Naive thymus-derived CD4-positive, alpha-beta T cell (primary cell): ENCODE measurements at regions not wholly inside any gene's neighbourhood (a gene's known extent, or its start where the extent isn't known, plus 50 kb on each side); places are given as distances from the start of the nearest gene placed in this dataset.
"Not testable (repeated sequence)": the region's sequence is repeated elsewhere in the genome, so short reads cannot be mapped to it uniquely, and the experiment has no call there.

Experiments
- ATAC-seq: fragments of 150-1000 bp; cut with Tn5 transposase; 2 replicates; pipeline ENCODE4 v1.10.0; 2021; ENCODE audit warnings: mild to moderate bottlenecking, moderate library complexity
- CTCF ChIA-PET: fragments of 350-600 bp; sonication (Branson Sonifier 250); formaldehyde crosslinking; loops from one replicate; lab custom pipeline; 2021; ENCODE audit warnings: antibody characterized with exemption; lab: Charles Lee
- POLR2A ChIA-PET: fragments of 350-600 bp; sonication (Branson Sonifier 250); formaldehyde crosslinking; loops from one replicate; lab custom pipeline; 2021; ENCODE audit warnings: antibody characterized with exemption, inconsistent platforms; lab: Charles Lee
- DNase-seq, 9 donors: peaks; one replicate each; pipeline versions ENCODE4 v3.0.0 to v3.0.0-alpha.2; 2020 to 2022; ENCODE audit warnings: mixed read lengths in 1 of 9
- H3K27ac ChIP-seq: one replicate; pipeline ENCODE4 v1.7.0; 2013; ENCODE audit warnings: mild to moderate bottlenecking, low read depth, low read length, moderate library complexity
- H3K27me3 ChIP-seq, 2 donors: one replicate each; pipeline ENCODE4 v1.7.0; 2013; ENCODE audit warnings: low read length in 2 of 2, mild to moderate bottlenecking in 2 of 2, moderate library complexity in 2 of 2; ENCODE audit not compliant: control insufficient read depth in 2 of 2, insufficient read depth in 2 of 2
- H3K36me3 ChIP-seq, 3 experiments: 1 replicate in 2 of 3; 2 replicates in 1 of 3; pipeline ENCODE4 v1.7.0; 2013; ENCODE audit warnings: low read length in 3 of 3, mild to moderate bottlenecking in 3 of 3, moderate library complexity in 1 of 3; ENCODE audit not compliant: insufficient read depth in 3 of 3, control insufficient read depth in 2 of 3
- H3K4me1 ChIP-seq, 2 donors: one replicate each; pipeline ENCODE4 v1.7.0; 2013; ENCODE audit warnings: low read length in 2 of 2, mild to moderate bottlenecking in 2 of 2, moderate library complexity in 1 of 2; ENCODE audit not compliant: control insufficient read depth in 2 of 2, insufficient read depth in 2 of 2
- H3K4me3 ChIP-seq: 2 replicates; pipeline ENCODE4 v1.7.0; 2013; ENCODE audit warnings: mild to moderate bottlenecking, low read length
- H3K9me3 ChIP-seq, 3 experiments: 1 replicate in 2 of 3; 2 replicates in 1 of 3; pipeline ENCODE4 v1.7.0; 2013; ENCODE audit warnings: low read length in 3 of 3; ENCODE audit not compliant: control insufficient read depth in 2 of 3
- H3K27ac Mint-ChIP-seq, 9 donors: one replicate each; pipeline ENCODE4 v1.8.0; 2020 to 2022; ENCODE audit warnings: mixed read lengths in 9 of 9, mild to moderate bottlenecking in 8 of 9, moderate library complexity in 5 of 9, inconsistent platforms in 2 of 9
- H3K27me3 Mint-ChIP-seq, 5 donors: one replicate each; pipeline ENCODE4 v1.8.0; 2021 to 2022; ENCODE audit warnings: mixed read lengths in 5 of 5, mild to moderate bottlenecking in 1 of 5
- H3K36me3 Mint-ChIP-seq, 5 donors: one replicate each; pipeline ENCODE4 v1.8.0; 2020 to 2022; ENCODE audit warnings: mixed read lengths in 5 of 5, mild to moderate bottlenecking in 3 of 5, inconsistent platforms in 1 of 5
- H3K4me1 Mint-ChIP-seq, 7 donors: one replicate each; pipeline ENCODE4 v1.8.0; 2020 to 2022; ENCODE audit warnings: mixed read lengths in 7 of 7, mild to moderate bottlenecking in 3 of 7, inconsistent platforms in 1 of 7
- H3K4me3 Mint-ChIP-seq, 10 donors: one replicate each; pipeline ENCODE4 v1.8.0; 2020 to 2022; ENCODE audit warnings: mild to moderate bottlenecking in 10 of 10, mixed read lengths in 10 of 10, moderate library complexity in 6 of 10, inconsistent platforms in 2 of 10
- H3K9me3 Mint-ChIP-seq, 11 donors: one replicate each; pipeline ENCODE4 v1.8.0; 2020 to 2022; ENCODE audit warnings: mixed read lengths in 11 of 11, mild to moderate bottlenecking in 4 of 11, inconsistent platforms in 1 of 11, moderate library complexity in 1 of 11
- intact Hi-C, 2 donors: fragments of 100-400 bp; cut with micrococcal nuclease; formaldehyde crosslinking; loops; one replicate each; pipeline ENCODE4 v1.15.1; 2023

GRCh38 chr6:81594501-81594900 lies 158.0 kb downstream of the TENT5A start:
- ATAC-seq (no peak), DNase-seq (no peak)
- Mint-ChIP-seq H3K27ac (no peak overlapping the region), H3K9me3 (peaks cover 0 to 3% (median 0%) of the 10 kb centered on the region in 11 donors), H3K4me3 (no peak overlapping the region), H3K27me3 (no peaks in the 10 kb centered on the region), H3K4me1 (no peaks in the 10 kb centered on the region), H3K36me3 (no peaks in the 10 kb centered on the region)
- intact Hi-C loops: no loop called here
- Histone ChIP-seq H3K27me3 (no peaks in the 10 kb centered on the region), H3K36me3 (no peaks in the 10 kb centered on the region), H3K27ac (no peak overlapping the region), H3K9me3 (no peaks in the 10 kb centered on the region), H3K4me1 (no peaks in the 10 kb centered on the region), H3K4me3 (no peak overlapping the region)
- POLR2A ChIA-PET: no interaction called here
- CTCF ChIA-PET: no interaction called here

GRCh38 chr6:81590314-81590691 lies 162.2 kb downstream of the TENT5A start:
- Mint-ChIP-seq H3K4me1 (no peaks in the 10 kb centered on the region), H3K9me3 (peaks cover 0 to 18% (median 4%) of the 10 kb centered on the region in 11 donors), H3K27me3 (no peaks in the 10 kb centered on the region), H3K27ac (no peak overlapping the region), H3K4me3 (no peak overlapping the region), H3K36me3 (no peaks in the 10 kb centered on the region)
- no peaks in the 10 kb centered on the region for H3K36me3 ChIP-seq
- DNase-seq (no peak), ATAC-seq (no peak)
- no peak overlapping the region for H3K4me3 ChIP-seq
- POLR2A ChIA-PET: no interaction called here
- intact Hi-C loops: no loop called here
- H3K4me1 ChIP-seq: no peaks in the 10 kb centered on the region
- H3K27ac ChIP-seq: no peak overlapping the region
- no peaks in the 10 kb centered on the region for H3K27me3 ChIP-seq
- CTCF ChIA-PET: no interaction called here
- H3K9me3 ChIP-seq: no peaks in the 10 kb centered on the region

GRCh38 chr6:81589465-81590313 lies 162.8 kb downstream of the TENT5A start:
- no peak overlapping the region for H3K4me3 ChIP-seq
- Mint-ChIP-seq H3K4me1 (no peaks in the 10 kb centered on the region), H3K27ac (no peak overlapping the region), H3K27me3 (no peaks in the 10 kb centered on the region), H3K9me3 (peaks cover 2 to 23% (median 7%) of the 10 kb centered on the region in 11 donors), H3K36me3 (no peaks in the 10 kb centered on the region), H3K4me3 (no peak overlapping the region)
- ATAC-seq (no peak), DNase-seq (no peak)
- intact Hi-C loops: no loop called here
- H3K36me3 ChIP-seq: no peaks in the 10 kb centered on the region
- CTCF ChIA-PET: no interaction called here
- POLR2A ChIA-PET: no interaction called here
- no peaks in the 10 kb centered on the region for H3K27me3 ChIP-seq
- H3K4me1 ChIP-seq: no peaks in the 10 kb centered on the region
- H3K27ac ChIP-seq: no peak overlapping the region
- H3K9me3 ChIP-seq: no peaks in the 10 kb centered on the region

GRCh38 chr6:81585686-81586085 lies 166.8 kb downstream of the TENT5A start:
- H3K27ac ChIP-seq, POLR2A ChIA-PET, H3K9me3 ChIP-seq, H3K4me3 Mint-ChIP-seq, H3K27me3 Mint-ChIP-seq, H3K27ac Mint-ChIP-seq, H3K4me3 ChIP-seq, H3K27me3 ChIP-seq, DNase-seq, H3K4me1 ChIP-seq, CTCF ChIA-PET, intact Hi-C loops, ATAC-seq, H3K4me1 Mint-ChIP-seq, H3K36me3 Mint-ChIP-seq, H3K36me3 ChIP-seq: not testable (repeated sequence)
- H3K9me3 Mint-ChIP-seq: peaks cover 6 to 33% (median 17%) of the 10 kb centered on the region in 11 donors

GRCh38 chr6:81584156-81584555 lies 168.3 kb downstream of the TENT5A start:
- H3K4me1 ChIP-seq, CTCF ChIA-PET, ATAC-seq, POLR2A ChIA-PET, H3K27me3 ChIP-seq, H3K9me3 ChIP-seq, H3K36me3 ChIP-seq, H3K27me3 Mint-ChIP-seq, H3K4me1 Mint-ChIP-seq, DNase-seq, H3K27ac ChIP-seq, H3K27ac Mint-ChIP-seq, H3K36me3 Mint-ChIP-seq, intact Hi-C loops, H3K4me3 ChIP-seq, H3K4me3 Mint-ChIP-seq: not testable (repeated sequence)
- peaks cover 6 to 41% (median 16%) of the 10 kb centered on the region in 11 donors for H3K9me3 Mint-ChIP-seq

- H3K36me3 ChIP-seq: no peaks in the 10 kb centered on the region
- H3K27ac ChIP-seq: no peak overlapping the region
- H3K9me3 ChIP-seq: no peaks in the 10 kb centered on the region
- no peak overlapping the region for H3K27ac Mint-ChIP-seq
- no peaks in the 10 kb centered on the region for H3K4me1 ChIP-seq
- no peak overlapping the region for H3K4me3 ChIP-seq
- no peaks in the 10 kb centered on the region for H3K36me3 Mint-ChIP-seq
- ATAC-seq (no peak), DNase-seq (no peak)
- H3K9me3 Mint-ChIP-seq: peaks cover 0 to 19% (median 7%) of the 10 kb centered on the region in 11 donors
- ChIA-PET CTCF (no interaction called here), POLR2A (no interaction called here)
- H3K27me3 ChIP-seq: no peaks in the 10 kb centered on the region
- no peaks in the 10 kb centered on the region for H3K4me1 Mint-ChIP-seq
- intact Hi-C loops: no loop called here
- no peak overlapping the region for H3K4me3 Mint-ChIP-seq
- peaks cover 0 to 5% (median 0%) of the 10 kb centered on the region in 5 donors for H3K27me3 Mint-ChIP-seq
Measured at GRCh38 chr6:81575442-81575841, 177.0 kb downstream of the TENT5A start.

GRCh38 chr6:81572020-81572419 lies 180.5 kb downstream of the TENT5A start:
- Histone ChIP-seq H3K27me3 (no peaks in the 10 kb centered on the region), H3K9me3 (no peaks in the 10 kb centered on the region), H3K27ac (no peak overlapping the region), H3K4me3 (no peak overlapping the region), H3K36me3 (no peaks in the 10 kb centered on the region), H3K4me1 (no peaks in the 10 kb centered on the region)
- Mint-ChIP-seq H3K4me3 (no peak overlapping the region), H3K4me1 (peaks cover 0 to 2% (median 0%) of the 10 kb centered on the region in 7 donors), H3K36me3 (no peaks in the 10 kb centered on the region), H3K9me3 (peaks cover 0 to 11% (median 4%) of the 10 kb centered on the region in 11 donors), H3K27me3 (no peaks in the 10 kb centered on the region), H3K27ac (no peak overlapping the region)
- DNase-seq (no peak), ATAC-seq (no peak)
- ChIA-PET POLR2A (no interaction called here), CTCF (no interaction called here)
- intact Hi-C loops: no loop called here
